Skin of body (tissue), 1 donor: ENCODE measurements at regions not wholly inside any gene's neighbourhood (a gene's known extent, or its start where the extent isn't known, plus 50 kb on each side); places are given as distances from the start of the nearest gene placed in this dataset.

Source experiments
- DNase-seq: peaks from one replicate; lab custom pipeline; 2025; lab: John Stamatoyannopoulos, UW

DNA sequence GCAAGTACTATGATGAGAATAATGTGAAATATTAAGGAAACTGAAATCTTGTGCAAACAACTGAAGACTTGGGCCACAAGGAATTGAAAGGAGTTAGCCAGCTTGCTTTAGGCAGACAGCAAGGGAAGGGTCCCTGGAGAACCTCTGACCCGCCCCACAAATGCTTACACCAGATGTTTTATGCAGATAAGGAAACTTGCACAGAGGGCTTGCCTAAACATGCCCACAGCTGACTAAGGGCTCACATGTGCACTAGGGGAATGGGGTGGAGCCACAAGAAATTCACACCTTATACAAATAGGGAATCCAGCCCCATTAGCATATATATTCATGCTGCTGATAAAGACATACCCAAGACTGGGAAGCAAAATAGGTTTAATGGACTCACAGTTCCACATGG, 86.1 kb upstream of the CYYR1 start:
- DNase-seq, result no peak

DNA sequence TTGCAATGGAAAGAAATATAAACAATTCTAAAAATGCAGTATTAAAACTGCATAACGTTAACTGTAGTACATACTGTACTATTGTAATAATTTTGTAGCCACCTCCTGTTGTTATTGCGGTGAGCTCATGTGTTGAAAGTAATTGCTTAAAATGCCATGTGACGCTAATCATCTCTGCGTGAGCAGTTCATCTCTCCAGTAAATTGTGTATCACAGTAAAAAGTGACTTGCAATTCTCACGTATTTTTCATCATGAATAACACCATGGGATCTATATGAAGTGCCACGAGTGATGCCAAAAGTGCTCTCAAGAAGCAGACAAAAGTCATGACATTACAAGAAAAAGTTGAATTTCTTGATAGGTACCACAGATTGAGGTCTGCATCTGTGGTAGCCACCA, 82.4 kb upstream of the CYYR1 start:
- DNase-seq, result no peak

GRCh38 chr21:26653430-26653829, 80.3 kb upstream of the CYYR1 start:
- DNase-seq, result no peak

DNA sequence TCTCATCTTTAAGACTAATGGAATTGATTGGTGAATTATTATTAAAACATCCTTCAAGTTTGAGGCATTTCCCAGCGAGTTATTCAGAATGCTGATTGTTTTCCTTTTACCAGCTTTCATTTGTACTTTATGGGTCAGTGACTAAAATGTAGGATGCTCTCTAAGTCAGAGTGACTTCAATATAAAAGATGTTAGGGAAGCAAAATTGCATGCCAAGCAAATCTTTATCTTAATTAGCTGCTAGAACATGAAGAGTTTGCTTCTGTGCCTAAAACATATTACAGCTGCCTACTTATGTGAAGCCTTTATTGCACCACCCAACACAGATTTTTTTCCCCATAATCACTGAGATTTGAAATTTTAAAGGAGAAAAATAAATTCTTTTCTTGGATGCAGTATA, 79.8 kb upstream of the CYYR1 start:
- DNase-seq, result no peak

DNA sequence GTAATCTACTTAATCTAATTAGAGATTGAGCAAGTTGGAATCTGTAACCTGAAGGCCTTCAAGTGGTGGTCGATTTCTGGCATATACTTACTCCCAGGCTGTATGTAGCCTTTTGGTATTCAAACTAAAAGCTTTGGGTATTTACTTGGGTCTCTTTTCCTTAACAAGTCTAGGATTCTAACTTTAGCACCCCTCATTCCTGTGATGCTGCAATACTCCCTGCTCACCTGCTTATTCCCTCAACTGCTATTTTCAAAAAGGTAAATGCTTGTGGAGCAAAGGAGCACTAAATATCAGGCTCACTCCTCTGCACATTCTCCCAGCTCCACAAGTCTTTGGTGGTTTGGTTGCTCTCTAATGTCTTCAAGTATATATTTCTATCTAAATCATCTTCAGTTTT, 68.0 kb upstream of the CYYR1 start:
- DNase-seq, result no peak

DNA sequence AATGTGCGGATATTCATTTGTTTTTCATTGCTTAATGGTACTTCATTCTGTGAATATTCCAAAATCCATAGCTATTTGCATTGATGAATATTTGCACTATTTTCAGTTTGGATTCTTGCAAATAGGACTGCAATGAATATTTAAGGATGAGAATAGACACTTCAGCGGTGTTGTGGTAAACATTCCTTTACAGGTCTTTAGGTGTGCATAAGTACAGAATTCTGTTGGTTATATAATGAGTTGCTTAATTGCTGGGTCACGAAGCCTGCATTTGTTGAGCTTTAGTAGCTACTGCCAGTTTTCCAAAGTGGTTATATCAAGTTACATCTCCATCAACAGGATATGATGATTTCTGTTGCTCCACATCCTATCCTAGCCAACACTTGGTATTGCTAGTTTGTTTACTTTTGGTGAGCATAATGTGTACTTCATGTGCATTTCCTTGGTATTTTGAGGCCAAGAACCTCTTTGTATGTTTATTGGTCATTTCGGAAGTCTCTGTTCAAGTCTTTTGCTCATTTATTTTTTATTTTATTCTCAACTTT, 64.2 kb upstream of the CYYR1 start:
- DNase-seq, result no peak

DNA sequence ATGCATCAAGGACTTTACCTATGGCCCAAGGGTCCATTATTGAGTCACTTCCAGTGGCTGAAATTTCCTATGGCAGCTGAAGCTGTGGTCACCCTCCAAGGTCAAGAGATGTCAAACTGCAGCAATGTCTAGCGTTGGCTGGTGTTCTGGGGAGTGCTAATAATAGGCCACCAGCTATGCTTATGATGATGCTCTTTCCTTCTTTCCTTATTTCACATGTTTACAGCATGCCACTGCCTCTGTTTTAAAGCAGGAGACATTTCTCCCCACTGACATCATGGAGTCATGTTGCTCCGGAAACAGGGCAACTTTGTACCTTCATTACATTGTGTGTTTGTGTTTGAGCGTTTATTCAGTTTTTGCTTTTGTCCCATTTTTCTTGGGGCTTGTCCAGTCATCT, 62.6 kb upstream of the CYYR1 start:
- no peak for DNase-seq

DNA sequence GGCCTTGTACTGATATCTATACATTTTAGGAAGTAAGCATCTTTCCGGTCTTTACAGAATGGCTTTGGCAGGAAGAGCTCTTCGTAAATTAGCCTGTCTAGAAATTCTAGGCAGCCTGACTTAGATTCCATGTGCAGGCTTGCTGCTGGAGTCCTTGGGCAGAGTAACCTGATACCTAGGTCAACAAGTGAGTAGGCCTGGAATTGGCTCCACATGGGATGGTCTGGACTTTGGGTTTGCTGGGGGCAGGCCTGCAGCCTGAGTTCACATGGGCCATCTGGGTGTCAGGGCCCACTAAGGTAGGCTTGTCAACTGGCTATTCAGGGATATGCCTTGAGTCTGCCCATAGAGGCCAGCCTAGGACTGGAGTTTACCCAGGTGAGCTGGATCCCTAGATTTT, 59.6 kb upstream of the CYYR1 start:
- DNase-seq, result no peak

DNA sequence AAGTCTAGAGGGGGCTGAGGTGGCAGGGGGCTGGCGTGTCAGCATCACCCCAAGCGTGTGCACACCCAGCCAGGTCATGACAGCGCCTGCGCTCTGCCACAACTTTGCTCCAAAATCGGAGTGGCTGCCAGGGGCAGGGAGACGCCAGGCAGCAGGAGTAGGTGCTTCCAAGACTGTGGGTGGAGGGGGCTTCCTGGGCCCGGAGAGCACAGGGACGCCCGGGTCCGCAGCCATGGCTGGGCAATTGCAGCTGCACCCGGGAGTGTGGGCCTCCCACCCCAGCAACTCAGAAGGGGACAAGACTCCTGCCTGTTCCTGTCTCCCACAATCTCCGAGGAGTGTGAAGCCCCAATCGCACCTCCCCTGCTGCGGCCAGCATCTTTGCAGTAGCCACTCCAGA, 53.1 kb upstream of the CYYR1 start:
- no peak for DNase-seq

GRCh38 chr21:26624983-26625519, 52.0 kb upstream of the CYYR1 start:
- no peak for DNase-seq
